IPS DF 4.7 (cell line): ENCODE measurements at regions not wholly inside any gene's neighbourhood (a gene's known extent, or its start where the extent isn't known, plus 50 kb on each side); places are given as distances from the start of the nearest gene placed in this dataset.
"Not testable (repeated sequence)": the region's sequence is repeated elsewhere in the genome, so short reads cannot be mapped to it uniquely, and the experiment has no call there.

ENCODE experiments used
- DNase-seq: peaks from one replicate; pipeline ENCODE4 v3.0.0-alpha.2; 2013; ENCODE audit warnings: low spot score; ENCODE audit errors: extremely low read depth

DNA sequence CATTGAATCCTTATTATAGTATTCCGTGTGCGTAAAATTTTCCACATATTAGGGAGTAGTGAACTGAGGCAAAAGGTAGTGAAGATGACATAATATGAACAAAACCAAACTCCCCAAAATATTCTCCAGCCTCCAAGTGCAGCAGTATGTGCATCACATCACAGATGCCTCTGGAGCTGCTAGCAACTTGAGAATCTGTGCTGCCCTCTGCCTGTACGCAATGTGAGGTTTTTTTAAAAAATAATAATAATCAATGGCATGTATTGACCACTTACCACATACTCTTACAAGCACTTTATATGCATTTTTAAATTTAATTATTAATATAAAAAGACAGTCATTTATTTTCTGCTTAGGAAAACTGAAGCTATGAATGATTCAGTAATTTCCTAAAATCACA lies 583.0 kb upstream of the SPRY2 start:
- DNase-seq, result no peak

GRCh38 chr13:80921971-80922370 lies 581.0 kb upstream of the SPRY2 start:
- no peak for DNase-seq

DNA sequence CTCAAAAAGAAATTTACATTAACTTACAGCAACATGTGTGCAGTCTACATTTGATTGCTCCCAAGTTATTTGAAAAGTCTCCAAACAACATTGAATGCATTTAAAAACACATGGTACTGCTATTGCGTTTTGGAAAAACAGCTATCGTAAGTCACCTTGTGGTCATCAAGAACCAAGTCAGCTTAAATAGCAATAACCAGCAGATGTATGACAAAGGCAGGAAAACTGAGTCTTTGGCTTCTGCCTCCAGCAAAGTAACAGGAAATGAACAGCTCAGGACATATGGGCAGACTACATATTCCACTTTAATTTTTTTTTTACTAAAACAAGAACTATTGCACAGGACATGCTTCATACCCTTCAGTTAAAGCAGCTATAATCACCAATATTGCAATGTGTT lies 580.6 kb upstream of the SPRY2 start:
- DNase-seq, result no peak

DNA sequence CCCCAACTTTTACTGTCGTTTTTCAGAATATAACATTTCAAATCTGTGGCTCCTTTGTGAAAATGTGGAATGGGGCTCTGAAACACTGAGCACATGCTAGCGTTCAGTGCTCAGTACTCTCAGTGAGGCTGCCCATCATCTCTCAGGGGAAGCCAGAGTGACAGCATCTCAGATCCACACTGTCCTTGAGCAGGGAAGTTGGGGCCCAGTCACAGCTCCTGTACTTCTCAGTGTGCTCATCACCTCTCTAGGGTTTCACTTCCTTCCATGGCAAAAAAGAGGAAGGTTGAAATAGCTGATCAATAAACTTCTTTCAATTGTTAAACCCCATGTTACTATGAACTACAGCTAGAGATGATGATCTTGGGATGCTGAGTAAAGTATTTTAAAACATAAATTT lies 565.9 kb upstream of the SPRY2 start:
- no peak for DNase-seq

DNA sequence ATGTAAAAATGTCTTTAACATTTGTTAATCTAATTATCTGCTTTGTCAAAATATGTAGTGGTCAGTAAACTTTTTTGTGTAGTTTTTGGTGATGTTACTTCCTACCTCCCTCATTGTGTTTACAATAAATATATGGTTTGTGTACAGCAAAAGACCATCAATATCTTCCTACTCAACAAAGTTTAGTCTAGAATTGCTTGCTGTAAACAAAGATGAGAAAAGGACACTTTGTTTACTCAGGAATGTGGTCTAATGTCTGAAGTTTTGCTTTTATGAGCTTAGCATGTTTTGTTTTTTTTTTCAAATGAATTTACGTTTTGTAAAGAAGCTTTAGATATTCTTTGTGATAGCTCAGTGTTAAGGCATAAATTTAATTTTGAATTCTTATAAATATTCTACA lies 563.5 kb upstream of the SPRY2 start:
- DNase-seq, result no peak

GRCh38 chr13:80903911-80904310 lies 563.0 kb upstream of the SPRY2 start:
- DNase-seq, result no peak

GRCh38 chr13:80901530-80901929 lies 560.6 kb upstream of the SPRY2 start:
- DNase-seq, result no peak

DNA sequence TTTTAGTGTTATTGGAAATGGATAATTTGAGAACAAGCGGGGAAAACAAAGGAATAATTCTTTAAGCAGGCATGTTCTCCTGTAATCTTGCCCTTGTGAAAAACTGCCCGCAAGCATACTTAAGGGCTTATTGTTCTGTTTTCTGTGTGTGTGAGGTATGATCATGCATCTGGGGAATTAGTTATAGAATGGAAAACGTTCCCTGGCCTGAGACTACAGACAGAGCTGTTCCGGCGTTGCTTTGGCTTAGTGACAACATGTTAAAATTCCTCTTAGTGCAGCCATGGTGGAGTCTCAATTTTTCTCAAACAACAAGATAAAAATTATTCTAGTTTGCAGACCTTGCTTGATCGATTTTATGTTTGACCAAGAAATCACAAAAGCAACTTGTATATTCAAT lies 560.2 kb upstream of the SPRY2 start:
- DNase-seq, result no peak

- no peak for DNase-seq
Observed at GRCh38 chr13:80900561-80900960, 559.6 kb upstream of the SPRY2 start.

GRCh38 chr13:80897641-80898040 lies 556.7 kb upstream of the SPRY2 start:
- DNase-seq, result not testable (repeated sequence)

- no peak for DNase-seq
Observed at GRCh38 chr13:80894917-80895316, 554.0 kb upstream of the SPRY2 start.

- no peak for DNase-seq
Observed at GRCh38 chr13:80889829-80890228, 548.9 kb upstream of the SPRY2 start.

DNA sequence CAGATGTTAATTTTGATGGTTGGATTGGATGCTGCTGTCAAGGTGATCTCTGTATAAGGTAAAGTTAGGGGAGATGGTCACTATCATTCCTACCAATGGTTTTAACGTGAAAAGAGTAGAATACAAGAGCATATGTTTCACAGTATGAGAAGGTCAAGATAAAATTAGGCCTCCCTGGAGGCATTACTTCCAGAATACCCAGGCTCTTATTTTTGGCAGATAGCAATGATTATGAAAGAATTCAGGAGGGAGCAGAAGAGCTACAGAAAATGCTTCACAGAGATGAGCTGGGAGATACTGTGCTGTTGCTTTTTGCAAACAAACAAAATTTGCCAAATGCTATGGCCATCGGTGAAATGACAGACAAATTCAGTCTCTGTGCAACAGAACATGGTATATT lies 547.5 kb upstream of the SPRY2 start:
- no peak for DNase-seq

GRCh38 chr13:80884056-80884785 lies 543.3 kb upstream of the SPRY2 start:
- DNase-seq, result no peak

- no peak for DNase-seq
Observed at GRCh38 chr13:80883545-80883944, 542.6 kb upstream of the SPRY2 start.

- no peak for DNase-seq
Observed at GRCh38 chr13:80881942-80882445, 541.1 kb upstream of the SPRY2 start.

GRCh38 chr13:80881495-80881894 lies 540.6 kb upstream of the SPRY2 start:
- DNase-seq, result no peak

GRCh38 chr13:80881034-80881433 lies 540.1 kb upstream of the SPRY2 start:
- DNase-seq, result no peak

DNA sequence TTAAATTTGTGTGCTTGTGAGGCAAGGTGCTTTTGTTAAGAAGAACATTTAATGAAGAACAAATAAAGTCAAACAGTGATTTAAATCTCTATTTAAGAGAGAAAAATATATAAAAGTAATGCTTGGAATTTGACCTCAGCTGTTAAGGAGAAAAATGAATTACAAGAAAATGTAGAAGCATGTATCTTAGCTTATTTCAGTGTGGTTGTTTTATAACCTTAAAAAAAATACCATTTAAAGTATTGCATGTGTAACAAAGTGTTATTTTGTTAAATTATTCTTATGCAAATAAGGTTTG lies 537.0 kb upstream of the SPRY2 start:
- DNase-seq, result no peak

DNA sequence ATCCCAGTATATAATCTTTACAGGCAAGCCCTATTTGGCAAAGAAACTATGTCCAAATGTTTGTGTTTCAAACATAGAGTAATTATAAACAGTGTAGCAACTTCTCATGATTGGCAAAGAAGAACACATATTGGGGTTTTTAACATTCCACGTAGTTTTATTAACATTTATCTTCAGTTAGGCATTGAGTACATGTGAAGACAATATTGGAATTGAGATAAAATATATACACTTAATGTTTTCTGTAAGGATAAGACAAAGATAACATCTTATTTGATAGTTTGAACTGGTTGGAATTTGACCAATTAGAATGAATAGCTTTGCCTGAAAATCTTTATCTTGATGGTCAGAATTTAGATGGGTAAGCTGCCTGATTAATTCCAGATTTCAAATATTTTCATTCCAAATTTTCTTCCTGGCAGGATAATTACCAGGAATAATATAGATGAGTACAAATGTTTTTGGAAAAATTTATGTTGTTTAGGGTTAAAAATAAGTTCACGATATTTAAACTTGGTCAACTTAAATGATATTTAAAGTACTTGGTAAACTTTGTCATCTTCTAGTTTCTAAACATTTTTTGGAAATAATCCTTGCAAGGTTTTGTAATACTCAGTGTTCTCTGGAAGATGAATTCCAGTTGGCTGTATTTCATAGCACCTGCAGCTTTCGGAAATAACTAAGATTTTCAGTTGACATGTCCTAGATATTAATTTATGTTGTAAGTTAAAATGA lies 536.5 kb upstream of the SPRY2 start:
- no peak for DNase-seq

- DNase-seq, result no peak
Observed at GRCh38 chr13:80873589-80873988, 532.7 kb upstream of the SPRY2 start.

- DNase-seq, result not testable (repeated sequence)
Observed at GRCh38 chr13:80871971-80872370, 531.0 kb upstream of the SPRY2 start.

GRCh38 chr13:80871481-80871880 lies 530.6 kb upstream of the SPRY2 start:
- DNase-seq, result no peak
